Liver (tissue), 8 donors: ENCODE measurements at regions not wholly inside any gene's neighbourhood (a gene's known extent, or its start where the extent isn't known, plus 50 kb on each side); places are given as distances from the start of the nearest gene placed in this dataset.
A peak's percentile ranks its signal among the peaks of the same experiment; 100 is the strongest.

Source experiments
- DNase-seq: peaks from one replicate; pipeline ENCODE4 v3.0.0-alpha.2; 2017; ENCODE audit warnings: low spot score
- H3K27ac ChIP-seq, 2 donors: one replicate each; pipeline ENCODE4 v1.7.0; 2013; ENCODE audit warnings: inconsistent platforms in 2 of 2, low read length in 2 of 2, control low read depth in 1 of 2, low read depth in 1 of 2, mild to moderate bottlenecking in 1 of 2
- H3K27me3 ChIP-seq, 4 donors: one replicate each; pipeline versions ENCODE4 v1.6.1 to v1.7.0; 2013; ENCODE audit warnings: low read length in 3 of 4, inconsistent platforms in 1 of 4, mild to moderate bottlenecking in 1 of 4, moderate library complexity in 1 of 4; ENCODE audit not compliant: control insufficient read depth in 4 of 4, insufficient read depth in 4 of 4
- H3K36me3 ChIP-seq, 4 donors: one replicate each; pipeline versions ENCODE4 v1.6.1 to v1.7.0; 2013; ENCODE audit warnings: low read length in 3 of 4, mild to moderate bottlenecking in 3 of 4, low read depth in 1 of 4, moderate library complexity in 1 of 4; ENCODE audit not compliant: control insufficient read depth in 4 of 4, insufficient read depth in 3 of 4
- H3K4me1 ChIP-seq, 4 donors: one replicate each; pipeline versions ENCODE4 v1.6.1 to v1.7.0; 2013; ENCODE audit warnings: low read length in 3 of 4, mild to moderate bottlenecking in 3 of 4, moderate library complexity in 1 of 4; ENCODE audit not compliant: control insufficient read depth in 4 of 4, insufficient read depth in 4 of 4
- H3K4me3 ChIP-seq, 3 donors: one replicate each; pipeline versions ENCODE4 v1.6.1 to v1.7.0; 2013; ENCODE audit warnings: low read length in 3 of 3, control low read depth in 1 of 3, low read depth in 1 of 3, mild to moderate bottlenecking in 1 of 3
- H3K9ac ChIP-seq, 2 donors: one replicate each; pipeline ENCODE4 v1.7.0; 2013; ENCODE audit warnings: low read length in 2 of 2, mild to moderate bottlenecking in 2 of 2, moderate library complexity in 2 of 2, control low read depth in 1 of 2, low read depth in 1 of 2
- H3K9me3 ChIP-seq, 4 donors: one replicate each; pipeline versions ENCODE4 v1.6.1 to v1.7.0; 2013; ENCODE audit warnings: low read length in 3 of 4; ENCODE audit not compliant: control insufficient read depth in 4 of 4
- EGR1 ChIP-seq, 2 donors: IDR thresholded peaks; 2 replicates each; pipeline ENCODE4 v1.6.1; 2016 to 2018; ENCODE audit warnings: antibody characterized with exemption in 2 of 2, low read depth in 2 of 2
- GABPA ChIP-seq, 2 donors: IDR thresholded peaks in 1 of 2; conservative IDR thresholded peaks in 1 of 2; 2 replicates each; pipeline ENCODE4 v1.6.1; 2016; ENCODE audit warnings: antibody characterized with exemption in 2 of 2, mild to moderate bottlenecking in 1 of 2, moderate library complexity in 1 of 2
- HNF4A ChIP-seq, 2 donors: conservative IDR thresholded peaks; 2 replicates each; pipeline ENCODE4 v1.6.1; 2016; ENCODE audit warnings: antibody characterized with exemption in 2 of 2, mild to moderate bottlenecking in 2 of 2
- MAX ChIP-seq: IDR thresholded peaks from 2 replicates; pipeline ENCODE4 v1.6.1; 2016; ENCODE audit warnings: antibody characterized with exemption
- NR2F2 ChIP-seq: IDR thresholded peaks from 2 replicates; pipeline ENCODE4 v1.6.1; 2016; ENCODE audit warnings: antibody characterized with exemption
- RAD21 ChIP-seq, 2 donors: IDR thresholded peaks; 2 replicates each; pipeline ENCODE4 v1.6.1; 2016; ENCODE audit warnings: antibody characterized with exemption in 2 of 2, mild to moderate bottlenecking in 2 of 2
- SP1 ChIP-seq: IDR thresholded peaks from 2 replicates; pipeline ENCODE4 v1.6.1; 2018; ENCODE audit warnings: antibody characterized with exemption, mild to moderate bottlenecking
- YY1 ChIP-seq: IDR thresholded peaks from 2 replicates; pipeline ENCODE4 v1.6.1; 2016; ENCODE audit warnings: antibody characterized with exemption, mild to moderate bottlenecking
- ZBTB33 ChIP-seq: IDR thresholded peaks from 2 replicates; pipeline ENCODE4 v1.6.1; 2016; ENCODE audit warnings: antibody characterized with exemption
- WGBS: extraction: QIAGEN DNeasy Blood & Tissue Kit; methylation state at CpG from one replicate; pipeline ENCODE4 v1.1.7; 2013; 5-methylcytosine and 5-hydroxymethylcytosine counted together
- TF ChIP-seq, protein P1 (sequence below): fragments of 150-350 bp; IDR thresholded peaks from 2 replicates; pipeline ENCODE4 v1.5.1; 2017; ENCODE audit warnings: improper control_type of control experiment, low read depth, low read length; ENCODE audit not compliant: missing input control
- donor health status: healthy.
- donor health status: healthy.
- donor health status: healthy.
- donor health status: healthy.
- donor health status: healthy.

DNA sequence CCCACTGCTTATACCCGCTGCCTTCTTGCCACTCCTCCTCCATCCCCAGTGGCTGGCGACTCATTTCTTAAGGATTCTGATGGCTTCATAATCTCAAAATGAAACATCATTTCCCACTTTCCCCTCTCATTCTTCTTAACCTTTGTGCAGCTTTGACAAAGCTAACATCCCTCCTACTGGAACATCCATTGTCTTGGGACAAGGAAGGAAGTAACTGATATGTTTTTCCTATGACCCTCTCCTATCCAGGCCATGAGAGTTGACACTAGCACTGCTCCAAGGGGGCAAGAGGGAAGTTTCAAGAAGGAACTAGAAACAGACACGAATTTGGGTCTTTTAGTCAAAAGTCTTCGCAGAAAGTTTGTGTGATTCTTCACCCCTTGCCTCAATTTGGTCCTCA lies 71.7 kb upstream of the SNX2 start:
- Histone ChIP-seq H3K9me3 (no peaks in the 10 kb centered on the region), H3K4me3 (no peak overlapping the region), H3K9ac (no peak overlapping the region), H3K36me3 (no peaks in the 10 kb centered on the region), H3K4me1 (no peaks in the 10 kb centered on the region), H3K27me3 (no peaks in the 10 kb centered on the region), H3K27ac (no peak overlapping the region)
- peak; percentile 70 for TF ChIP-seq NR2F2
- TF ChIP-seq SP1, result no peak
- WGBS, result 77% methylated on average over 4 of the region's 4 CpGs
- DNase-seq, result no peak

DNA sequence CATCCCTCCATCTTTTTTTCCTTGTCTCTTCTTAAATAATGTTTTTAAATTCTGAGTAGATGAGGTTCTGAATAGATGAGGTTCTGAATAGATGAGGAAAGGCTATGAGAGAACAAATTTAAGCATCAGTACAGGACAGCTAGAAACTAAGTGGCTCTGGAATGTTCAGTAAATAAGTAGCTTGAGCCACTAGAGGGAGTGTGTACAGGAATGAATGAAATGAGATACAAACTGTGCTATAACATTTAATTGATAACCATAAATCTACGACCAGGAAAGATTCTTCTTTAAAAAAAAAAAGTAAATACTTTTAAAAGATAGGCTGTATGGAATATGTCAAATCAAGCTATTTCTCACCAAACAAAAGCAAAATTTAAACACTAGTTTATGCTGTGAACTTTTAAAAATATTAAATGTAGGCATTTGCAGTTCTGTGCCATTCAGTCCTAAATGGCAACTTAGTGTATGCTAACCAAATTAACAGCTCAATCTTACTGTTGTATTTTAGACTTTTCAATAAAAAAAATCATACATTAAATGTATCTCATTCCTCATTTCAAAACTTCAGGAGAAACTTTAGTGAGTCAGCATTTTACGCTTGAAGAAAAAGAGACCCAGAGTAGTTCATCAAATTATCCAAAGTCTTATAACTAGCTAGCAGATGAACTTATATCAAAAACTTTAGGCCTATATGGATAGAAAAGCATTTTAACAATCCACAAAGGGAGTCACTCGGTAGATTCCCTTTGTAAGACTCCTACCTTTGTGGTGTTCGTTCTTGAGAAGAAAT lies 70.4 kb upstream of the SNX2 start:
- Histone ChIP-seq H3K4me1 (no peaks in the 10 kb centered on the region), H3K27ac (no peak overlapping the region), H3K36me3 (no peaks in the 10 kb centered on the region), H3K27me3 (no peaks in the 10 kb centered on the region), H3K9me3 (no peaks in the 10 kb centered on the region), H3K4me3 (no peak overlapping the region), H3K9ac (no peak overlapping the region)
- no peak for TF ChIP-seq EGR1 (IDR thresholded peaks at IDR 0.05; ENCODE audit: low read depth in 2 of 2)
- TF ChIP-seq, protein P1, sequence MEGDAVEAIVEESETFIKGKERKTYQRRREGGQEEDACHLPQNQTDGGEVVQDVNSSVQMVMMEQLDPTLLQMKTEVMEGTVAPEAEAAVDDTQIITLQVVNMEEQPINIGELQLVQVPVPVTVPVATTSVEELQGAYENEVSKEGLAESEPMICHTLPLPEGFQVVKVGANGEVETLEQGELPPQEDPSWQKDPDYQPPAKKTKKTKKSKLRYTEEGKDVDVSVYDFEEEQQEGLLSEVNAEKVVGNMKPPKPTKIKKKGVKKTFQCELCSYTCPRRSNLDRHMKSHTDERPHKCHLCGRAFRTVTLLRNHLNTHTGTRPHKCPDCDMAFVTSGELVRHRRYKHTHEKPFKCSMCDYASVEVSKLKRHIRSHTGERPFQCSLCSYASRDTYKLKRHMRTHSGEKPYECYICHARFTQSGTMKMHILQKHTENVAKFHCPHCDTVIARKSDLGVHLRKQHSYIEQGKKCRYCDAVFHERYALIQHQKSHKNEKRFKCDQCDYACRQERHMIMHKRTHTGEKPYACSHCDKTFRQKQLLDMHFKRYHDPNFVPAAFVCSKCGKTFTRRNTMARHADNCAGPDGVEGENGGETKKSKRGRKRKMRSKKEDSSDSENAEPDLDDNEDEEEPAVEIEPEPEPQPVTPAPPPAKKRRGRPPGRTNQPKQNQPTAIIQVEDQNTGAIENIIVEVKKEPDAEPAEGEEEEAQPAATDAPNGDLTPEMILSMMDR, result peak; percentile 58
- TF ChIP-seq ZBTB33, result no peak
- TF ChIP-seq MAX, result no peak
- peak; percentile 75 to 83 for TF ChIP-seq RAD21 (IDR thresholded peaks at IDR 0.05)
- 76% methylated on average over 4 of the region's 4 CpGs for WGBS
- no peak for DNase-seq

DNA sequence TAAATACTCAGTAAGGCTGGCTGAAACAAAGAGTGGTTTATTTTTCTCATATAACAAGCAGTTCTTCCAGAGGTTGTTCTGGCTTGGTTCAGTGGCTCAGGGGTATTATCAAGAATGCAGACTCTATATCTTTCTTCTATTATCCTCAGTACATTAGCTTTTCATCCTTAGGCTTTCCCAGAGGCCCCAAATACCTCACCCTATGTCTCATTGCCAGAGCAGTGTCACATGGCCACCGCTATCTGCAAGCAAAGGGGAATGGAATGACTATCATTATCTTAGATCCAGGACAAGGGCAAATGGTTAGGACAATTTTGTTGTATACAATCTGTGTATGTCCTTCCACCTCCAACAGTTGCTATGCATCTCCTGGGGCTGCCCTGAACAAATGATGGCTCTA lies 69.0 kb upstream of the SNX2 start:
- Histone ChIP-seq H3K9ac (no peak overlapping the region), H3K27ac (no peak overlapping the region), H3K4me1 (no peaks in the 10 kb centered on the region), H3K4me3 (no peak overlapping the region), H3K9me3 (no peaks in the 10 kb centered on the region), H3K36me3 (no peaks in the 10 kb centered on the region), H3K27me3 (no peaks in the 10 kb centered on the region)
- TF ChIP-seq HNF4A (conservative IDR thresholded peaks at IDR 0.05) (no peak), YY1 (no peak), GABPA (IDR thresholded peaks at IDR 0.05 in 1 of 2, conservative IDR thresholded peaks at IDR 0.05 in 1 of 2) (no peak), SP1 (no peak)
- DNase-seq, result no peak
- WGBS, result 89% methylated on average over 1 of the region's 1 CpG
